ENCODE measurements at regions not wholly inside any gene's neighbourhood (a gene's known extent, or its start where the extent isn't known, plus 50 kb on each side); places are given as distances from the start of the nearest gene placed in this dataset.

- no peak for TF ChIP-seq ZNF274 (IDR thresholded peaks at IDR 0.05; ENCODE audit: low read length)
- TF ChIP-seq ZNF274 (tag by site-specific recombination; IDR thresholded peaks at IDR 0.05; ENCODE audit: borderline replicate concordance): no peak
- no peak for TF ChIP-seq ZNF223 (tag by site-specific recombination; IDR thresholded peaks at IDR 0.05)
- no peak for TF ChIP-seq PRDM6 (tag by site-specific recombination; IDR thresholded peaks at IDR 0.05)
- peak; percentile 82 for TF ChIP-seq ZNF501 (tag by site-specific recombination; IDR thresholded peaks at IDR 0.05)
- TF ChIP-seq ZNF423 (tag by site-specific recombination; IDR thresholded peaks at IDR 0.05): no peak
- peak; percentile 83; the same call in 1 of the 2 replicates for TF ChIP-seq ZNF324 (tag by site-specific recombination; IDR thresholded peaks at IDR 0.05)
- no peak for TF ChIP-seq ZNF138 (tag by site-specific recombination; IDR thresholded peaks at IDR 0.05; ENCODE audit: borderline replicate concordance)
- TF ChIP-seq KLF10 (tag by site-specific recombination; IDR thresholded peaks at IDR 0.05): peak; percentile 60; the same call in 1 of the 2 replicates
- 0 out of 2 replicates have a peak, but pooled peaks have one; percentile 74 for TF ChIP-seq ZSCAN5A (tag by site-specific recombination; IDR thresholded peaks at IDR 0.05)
- peak; percentile 34; the same call in 1 of the 2 replicates for TF ChIP-seq WT1 (tag by site-specific recombination; IDR thresholded peaks at IDR 0.05)
- 0 out of 2 replicates have a peak, but pooled peaks have one; percentile 54 for TF ChIP-seq ZBTB7A (tag by site-specific recombination; IDR thresholded peaks at IDR 0.05; ENCODE audit: low read depth)
- peak; percentile 87 for TF ChIP-seq GLIS2 (tag by site-specific recombination; IDR thresholded peaks at IDR 0.05)
- TF ChIP-seq ZEB2 (tag by site-specific recombination; IDR thresholded peaks at IDR 0.05): peak; percentile 82
- TF ChIP-seq ZNF600 (tag by site-specific recombination; IDR thresholded peaks at IDR 0.05): peak; percentile 11; the same call in 1 of the 2 replicates
- TF ChIP-seq, protein P1, sequence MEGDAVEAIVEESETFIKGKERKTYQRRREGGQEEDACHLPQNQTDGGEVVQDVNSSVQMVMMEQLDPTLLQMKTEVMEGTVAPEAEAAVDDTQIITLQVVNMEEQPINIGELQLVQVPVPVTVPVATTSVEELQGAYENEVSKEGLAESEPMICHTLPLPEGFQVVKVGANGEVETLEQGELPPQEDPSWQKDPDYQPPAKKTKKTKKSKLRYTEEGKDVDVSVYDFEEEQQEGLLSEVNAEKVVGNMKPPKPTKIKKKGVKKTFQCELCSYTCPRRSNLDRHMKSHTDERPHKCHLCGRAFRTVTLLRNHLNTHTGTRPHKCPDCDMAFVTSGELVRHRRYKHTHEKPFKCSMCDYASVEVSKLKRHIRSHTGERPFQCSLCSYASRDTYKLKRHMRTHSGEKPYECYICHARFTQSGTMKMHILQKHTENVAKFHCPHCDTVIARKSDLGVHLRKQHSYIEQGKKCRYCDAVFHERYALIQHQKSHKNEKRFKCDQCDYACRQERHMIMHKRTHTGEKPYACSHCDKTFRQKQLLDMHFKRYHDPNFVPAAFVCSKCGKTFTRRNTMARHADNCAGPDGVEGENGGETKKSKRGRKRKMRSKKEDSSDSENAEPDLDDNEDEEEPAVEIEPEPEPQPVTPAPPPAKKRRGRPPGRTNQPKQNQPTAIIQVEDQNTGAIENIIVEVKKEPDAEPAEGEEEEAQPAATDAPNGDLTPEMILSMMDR (tag by site-specific recombination; IDR thresholded peaks at IDR 0.05): no peak
- TF ChIP-seq KLF9 (tag by site-specific recombination; IDR thresholded peaks at IDR 0.05; ENCODE audit: low read depth): peak; percentile 51; the same call in 1 of the 2 replicates
- peak; percentile 93 for TF ChIP-seq ZNF76 (tag by site-specific recombination; IDR thresholded peaks at IDR 0.05; ENCODE audit: borderline replicate concordance, low read depth)
- TF ChIP-seq, protein P2, sequence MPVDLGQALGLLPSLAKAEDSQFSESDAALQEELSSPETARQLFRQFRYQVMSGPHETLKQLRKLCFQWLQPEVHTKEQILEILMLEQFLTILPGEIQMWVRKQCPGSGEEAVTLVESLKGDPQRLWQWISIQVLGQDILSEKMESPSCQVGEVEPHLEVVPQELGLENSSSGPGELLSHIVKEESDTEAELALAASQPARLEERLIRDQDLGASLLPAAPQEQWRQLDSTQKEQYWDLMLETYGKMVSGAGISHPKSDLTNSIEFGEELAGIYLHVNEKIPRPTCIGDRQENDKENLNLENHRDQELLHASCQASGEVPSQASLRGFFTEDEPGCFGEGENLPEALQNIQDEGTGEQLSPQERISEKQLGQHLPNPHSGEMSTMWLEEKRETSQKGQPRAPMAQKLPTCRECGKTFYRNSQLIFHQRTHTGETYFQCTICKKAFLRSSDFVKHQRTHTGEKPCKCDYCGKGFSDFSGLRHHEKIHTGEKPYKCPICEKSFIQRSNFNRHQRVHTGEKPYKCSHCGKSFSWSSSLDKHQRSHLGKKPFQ (tag by site-specific recombination; IDR thresholded peaks at IDR 0.05): 0 out of 2 replicates have a peak, but pooled peaks have one; percentile 45
- no peak for TF ChIP-seq ZSCAN18 (tag by site-specific recombination; IDR thresholded peaks at IDR 0.05)
- TF ChIP-seq ZNF791 (tag by site-specific recombination; IDR thresholded peaks at IDR 0.05): no peak
- TF ChIP-seq ZNF660 (tag by site-specific recombination; IDR thresholded peaks at IDR 0.05): peak; percentile 92
- peak; percentile 41; the same call in 1 of the 2 replicates for TF ChIP-seq ZNF692 (tag by site-specific recombination; IDR thresholded peaks at IDR 0.05)
- no peak for TF ChIP-seq TCF7L2 (IDR thresholded peaks at IDR 0.05; ENCODE audit: borderline replicate concordance, low read depth, low read length)
- TF ChIP-seq HIC1 (tag by site-specific recombination; IDR thresholded peaks at IDR 0.05): peak; percentile 64
- TF ChIP-seq ZNF610 (tag by site-specific recombination; IDR thresholded peaks at IDR 0.05; ENCODE audit: borderline replicate concordance): peak; percentile 86
- TF ChIP-seq ZNF416 (tag by site-specific recombination; IDR thresholded peaks at IDR 0.05): no peak
These were observed 231.7 kb upstream of the SERP2 start (continued) for GRCh38 chr13:44141725-44142539.
